Hematopoietic multipotent progenitor cell (in vitro differentiated cells): ENCODE measurements at regions not wholly inside any gene's neighbourhood (a gene's known extent, or its start where the extent isn't known, plus 50 kb on each side); places are given as distances from the start of the nearest gene placed in this dataset.

Experiments
- DNase-seq, 3 donors: peaks; one replicate each; pipeline ENCODE4 v3.0.0-alpha.2; 2011 to 2015; ENCODE audit warnings: low read depth in 2 of 3, low spot score in 2 of 3

GRCh38 chr1:78792756-78793155 is 143.1 kb downstream of the IFI44 start:
- no peak for DNase-seq

- DNase-seq, result no peak
Observed at GRCh38 chr1:78797108-78797781, 147.6 kb downstream of the IFI44 start.

- DNase-seq, result no peak
Observed at GRCh38 chr1:78799926-78800325, 150.3 kb downstream of the IFI44 start.

GRCh38 chr1:78814176-78814575 is 164.5 kb downstream of the IFI44 start:
- no peak for DNase-seq

- no peak for DNase-seq
Observed at GRCh38 chr1:78825561-78825960, 175.9 kb downstream of the IFI44 start.

DNA sequence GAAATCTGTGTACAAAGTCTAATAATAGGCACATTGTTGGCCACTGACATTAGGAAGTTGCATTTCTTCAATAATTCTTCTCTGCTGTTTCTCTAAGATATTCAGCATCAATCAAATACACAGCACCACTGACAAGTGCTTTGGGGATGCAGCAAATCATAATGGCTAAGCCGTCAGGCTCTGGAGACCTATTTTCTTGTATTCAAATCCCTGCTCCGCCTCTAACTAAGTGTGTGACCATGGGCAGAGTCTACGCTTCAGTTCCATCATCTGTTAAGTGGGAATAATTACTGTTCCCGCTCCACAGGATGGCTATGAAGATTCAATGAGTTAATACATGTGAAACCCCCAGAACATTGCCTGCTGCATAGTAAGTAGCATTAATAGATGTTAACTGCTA is 176.9 kb downstream of the ADGRL4 start:
- DNase-seq, result no peak

DNA sequence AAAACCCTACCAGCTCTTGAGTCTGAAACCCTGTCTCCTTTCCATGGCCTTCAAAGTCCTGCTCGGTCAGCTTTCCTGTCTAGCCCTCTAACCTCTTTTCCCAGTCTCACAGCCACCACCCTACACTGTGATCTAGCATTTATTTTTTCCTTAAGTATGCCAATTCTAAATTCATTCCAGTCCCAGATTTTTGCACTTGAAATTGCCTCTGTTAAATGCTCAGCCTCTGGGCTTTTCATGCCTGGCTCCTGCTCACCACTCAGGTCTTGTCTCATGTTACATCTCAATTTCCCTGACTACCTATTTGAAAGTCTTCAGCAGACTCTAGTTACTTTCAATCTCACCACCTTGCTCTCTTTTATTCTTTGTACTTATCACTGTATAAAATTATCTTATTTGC is 176.2 kb downstream of the ADGRL4 start:
- no peak for DNase-seq

- DNase-seq, result no peak
Observed at GRCh38 chr1:78831731-78832360, 174.7 kb downstream of the ADGRL4 start.

DNA sequence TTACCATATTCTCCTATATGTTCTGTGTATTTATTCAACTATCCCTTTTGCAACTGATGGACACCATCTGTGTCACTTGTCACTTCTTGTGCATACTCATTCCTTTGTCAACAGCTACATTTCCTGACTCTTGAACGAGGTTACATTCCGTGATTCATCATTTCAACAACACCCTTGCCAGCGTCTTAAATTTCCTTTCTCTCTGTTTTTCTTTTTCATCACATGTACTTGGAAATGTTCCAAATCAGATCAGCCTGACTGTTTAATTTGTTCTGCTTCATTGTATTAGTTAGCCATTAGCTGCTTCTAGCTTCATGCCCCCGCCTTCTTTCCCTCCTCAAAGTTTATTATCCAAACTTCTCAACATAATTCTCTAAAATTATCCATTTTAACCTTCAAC is 173.0 kb downstream of the ADGRL4 start:
- DNase-seq, result peak in 2 of 3 donors; percentile 20 to 50

DNA sequence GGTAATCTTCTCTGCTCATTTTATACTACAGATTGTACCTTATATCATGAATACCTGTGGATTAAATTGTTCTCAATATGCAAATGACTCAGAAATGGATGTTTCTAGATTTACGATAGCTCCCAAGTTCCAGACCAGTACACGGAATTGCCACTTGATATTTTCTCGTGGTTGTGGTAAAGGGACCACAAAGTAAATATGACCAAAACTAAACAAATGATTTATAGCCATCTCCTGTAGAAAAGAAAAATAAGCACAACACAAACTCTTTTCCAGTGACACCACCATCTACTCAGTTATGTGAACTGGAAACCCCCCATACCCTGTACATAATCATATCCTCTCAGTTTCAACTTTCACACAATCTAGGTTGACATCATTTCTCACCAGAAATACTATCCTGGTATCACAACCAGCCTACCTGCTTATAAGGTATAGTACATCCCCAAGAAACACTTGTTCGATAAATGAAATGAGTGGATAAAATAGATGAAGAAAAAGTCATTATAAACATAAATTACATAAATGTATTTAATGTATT is 172.3 kb downstream of the ADGRL4 start:
- no peak for DNase-seq

DNA sequence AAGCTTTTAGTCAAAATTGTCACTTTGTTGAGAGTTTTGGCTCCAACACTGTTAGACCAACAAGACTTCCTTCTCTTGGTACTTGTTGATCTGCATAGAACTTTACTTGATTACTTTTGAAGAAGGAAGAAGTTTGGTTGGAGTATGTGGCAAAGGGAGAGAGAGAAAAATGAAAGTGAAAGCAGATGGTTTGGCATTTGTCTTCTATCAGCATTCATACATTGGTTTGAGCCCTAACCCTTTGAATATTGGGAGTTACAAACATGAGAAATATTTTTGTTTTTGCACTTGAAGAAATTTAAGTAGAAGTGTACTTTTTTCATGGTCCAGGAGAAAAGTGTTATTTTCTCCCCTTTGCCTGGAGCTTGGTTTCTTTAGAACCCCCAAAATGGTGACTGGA is 169.8 kb downstream of the ADGRL4 start:
- peak in 2 of 3 donors; percentile 17 to 68 for DNase-seq

DNA sequence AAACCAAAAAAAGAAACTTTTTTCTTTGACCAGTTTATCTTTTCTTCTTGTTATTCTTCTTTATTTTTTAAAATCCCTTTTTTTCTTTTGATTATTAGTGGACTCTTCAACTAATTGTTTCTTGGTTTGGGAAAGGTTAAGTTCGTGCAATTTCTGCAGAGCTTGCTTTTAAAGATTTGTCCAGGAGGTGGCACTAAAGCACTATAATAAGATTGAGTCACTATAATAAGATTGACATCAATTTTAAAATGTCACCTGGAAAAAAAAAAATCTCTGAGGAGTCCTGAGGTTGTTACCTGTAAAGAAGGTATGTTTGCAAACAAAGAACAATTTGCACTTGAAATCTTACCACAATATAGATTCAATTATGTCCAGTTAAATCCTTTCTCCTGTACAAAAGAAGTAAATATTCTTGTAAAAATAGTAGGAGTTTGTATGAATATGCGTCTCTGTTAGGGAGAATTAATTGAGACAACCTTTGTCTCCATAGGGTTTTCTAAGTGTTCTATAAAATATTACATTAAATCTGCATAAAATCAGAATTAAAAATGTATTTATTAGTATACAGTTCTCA is 166.7 kb downstream of the ADGRL4 start:
- DNase-seq, result peak; percentile 5 to 64 (median 26)
